ENCODE measurements at regions not wholly inside any gene's neighbourhood (a gene's known extent, or its start where the extent isn't known, plus 50 kb on each side); places are given as distances from the start of the nearest gene placed in this dataset.
A peak's percentile ranks its signal among the peaks of the same experiment; 100 is the strongest.

DNA sequence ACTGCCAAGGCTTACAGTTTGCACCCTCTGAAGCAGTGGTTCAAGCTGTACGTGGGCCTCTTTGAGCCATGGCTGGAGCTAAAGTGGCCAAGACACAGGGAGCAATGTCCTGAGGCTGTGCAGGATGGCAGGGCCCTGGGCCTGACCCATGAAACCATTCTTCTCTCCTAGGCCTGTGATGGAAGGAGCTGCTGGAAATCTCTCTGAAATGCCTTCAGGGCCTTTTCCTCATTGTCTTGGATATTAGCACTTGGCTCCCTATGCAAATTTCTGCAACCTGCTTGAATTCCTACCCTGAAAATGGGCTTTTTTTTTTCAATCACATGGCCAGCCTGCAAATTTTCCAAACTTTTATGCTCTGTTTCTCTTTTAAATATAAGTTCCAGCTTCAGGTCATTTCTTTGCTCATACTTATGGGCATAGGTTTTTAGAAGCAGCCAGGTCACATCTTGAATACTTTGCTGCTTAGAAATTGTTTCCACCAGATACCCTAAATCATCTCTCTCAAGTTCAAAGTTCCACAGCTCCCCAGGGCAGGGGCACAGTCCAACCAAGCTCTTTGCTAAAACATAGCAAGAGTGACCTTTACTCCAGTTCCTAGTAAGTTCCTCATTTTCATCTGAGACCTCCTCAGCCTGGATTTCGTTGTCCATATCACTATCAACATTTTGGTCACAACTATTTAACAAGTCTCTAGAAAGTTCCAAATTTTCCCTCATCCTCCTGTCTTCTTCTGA, 138.3 kb downstream of the OSTF1 start:
- TF ChIP-seq, protein P1, sequence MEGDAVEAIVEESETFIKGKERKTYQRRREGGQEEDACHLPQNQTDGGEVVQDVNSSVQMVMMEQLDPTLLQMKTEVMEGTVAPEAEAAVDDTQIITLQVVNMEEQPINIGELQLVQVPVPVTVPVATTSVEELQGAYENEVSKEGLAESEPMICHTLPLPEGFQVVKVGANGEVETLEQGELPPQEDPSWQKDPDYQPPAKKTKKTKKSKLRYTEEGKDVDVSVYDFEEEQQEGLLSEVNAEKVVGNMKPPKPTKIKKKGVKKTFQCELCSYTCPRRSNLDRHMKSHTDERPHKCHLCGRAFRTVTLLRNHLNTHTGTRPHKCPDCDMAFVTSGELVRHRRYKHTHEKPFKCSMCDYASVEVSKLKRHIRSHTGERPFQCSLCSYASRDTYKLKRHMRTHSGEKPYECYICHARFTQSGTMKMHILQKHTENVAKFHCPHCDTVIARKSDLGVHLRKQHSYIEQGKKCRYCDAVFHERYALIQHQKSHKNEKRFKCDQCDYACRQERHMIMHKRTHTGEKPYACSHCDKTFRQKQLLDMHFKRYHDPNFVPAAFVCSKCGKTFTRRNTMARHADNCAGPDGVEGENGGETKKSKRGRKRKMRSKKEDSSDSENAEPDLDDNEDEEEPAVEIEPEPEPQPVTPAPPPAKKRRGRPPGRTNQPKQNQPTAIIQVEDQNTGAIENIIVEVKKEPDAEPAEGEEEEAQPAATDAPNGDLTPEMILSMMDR (IDR thresholded peaks at IDR 0.05), result no peak
- Histone ChIP-seq H3K4me3 (no peak overlapping the region), H3K27ac (no peak overlapping the region)
- DNase-seq (ENCODE audit: low spot score), result no peak

- Histone ChIP-seq H3K27ac (peak overlapping the region; percentile 59 to 77), H3K4me3 (no peak overlapping the region)
- TF ChIP-seq, protein P1 (IDR thresholded peaks at IDR 0.05), result no peak
- no peak for DNase-seq (ENCODE audit: low spot score)
Measured at GRCh38 chr9:75228893-75229292, 140.6 kb downstream of the OSTF1 start.

GRCh38 chr9:75229605-75230332, 141.5 kb downstream of the OSTF1 start:
- no peak overlapping the region for H3K4me3 ChIP-seq
- H3K27ac ChIP-seq, result peak overlapping the region; percentile 77 to 82
- peak; percentile 79 for DNase-seq (ENCODE audit: low spot score)
- TF ChIP-seq, protein P1 (IDR thresholded peaks at IDR 0.05), result no peak

DNA sequence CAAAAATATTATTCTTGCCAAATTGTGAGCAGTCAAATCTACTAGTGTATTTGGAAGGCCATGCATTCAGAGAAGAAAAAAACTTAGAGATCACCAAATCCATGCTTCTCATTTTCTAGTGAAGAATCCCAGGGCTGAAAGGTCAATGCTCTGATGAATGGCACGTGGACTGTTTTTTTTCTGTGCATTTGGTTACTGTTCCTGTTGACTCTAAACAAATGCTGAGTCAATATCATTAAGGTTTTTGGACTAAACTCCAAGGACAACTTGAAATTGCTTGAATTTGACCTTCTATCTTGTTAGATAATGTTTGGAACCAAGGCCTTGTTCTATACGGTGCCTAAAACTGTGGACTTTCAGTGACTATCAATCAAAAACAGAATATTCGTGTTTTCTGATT, 142.2 kb downstream of the OSTF1 start:
- TF ChIP-seq, protein P1 (IDR thresholded peaks at IDR 0.05), result no peak
- peak overlapping the region; percentile 77 to 82 for H3K27ac ChIP-seq
- no peak overlapping the region for H3K4me3 ChIP-seq
- no peak for DNase-seq (ENCODE audit: low spot score)

DNA sequence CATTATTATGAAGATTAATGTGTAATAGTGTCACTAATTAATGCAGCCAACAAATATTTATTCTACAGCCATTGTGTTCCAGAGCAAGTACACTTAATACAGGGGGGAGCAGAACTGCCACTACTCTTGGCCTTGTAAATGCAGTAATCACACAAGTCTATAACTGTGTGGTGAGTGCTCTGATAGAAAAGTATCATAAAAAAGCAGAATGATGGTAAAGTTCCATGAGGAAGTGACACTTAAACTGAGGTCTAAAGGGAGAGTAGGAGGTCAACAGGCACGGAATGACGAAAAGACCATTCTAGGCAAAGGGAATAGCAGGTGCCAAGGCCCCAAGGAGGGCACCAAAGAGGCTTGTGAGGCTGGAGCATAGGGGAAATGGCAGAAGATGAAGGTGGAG, 142.9 kb downstream of the OSTF1 start:
- TF ChIP-seq, protein P1 (IDR thresholded peaks at IDR 0.05), result no peak
- H3K27ac ChIP-seq, result no peak overlapping the region
- H3K4me3 ChIP-seq, result no peak overlapping the region
- DNase-seq (ENCODE audit: low spot score), result no peak

DNA sequence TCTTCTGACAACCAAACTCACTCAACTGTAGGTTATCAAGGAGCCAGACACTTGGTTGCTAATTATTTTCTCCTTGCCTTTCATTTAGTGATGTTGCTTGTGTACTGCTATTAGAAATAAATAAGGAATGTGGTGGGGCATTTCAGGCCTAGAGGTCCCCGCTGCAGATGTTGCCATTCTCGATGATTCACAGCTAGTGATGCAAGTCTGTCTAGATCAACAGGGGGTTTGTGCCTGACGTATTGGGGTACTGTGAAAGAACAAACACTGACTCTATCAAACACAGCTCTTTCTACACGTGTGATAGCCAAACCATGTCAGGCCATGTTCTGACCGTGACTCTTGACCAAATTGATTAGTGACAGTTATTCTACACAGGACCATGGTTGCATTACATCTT, 144.7 kb downstream of the OSTF1 start:
- Histone ChIP-seq H3K27ac (no peak overlapping the region), H3K4me3 (no peak overlapping the region)
- TF ChIP-seq, protein P1 (IDR thresholded peaks at IDR 0.05), result no peak
- no peak for DNase-seq (ENCODE audit: low spot score)

- DNase-seq (ENCODE audit: low spot score), result no peak
- TF ChIP-seq, protein P1 (IDR thresholded peaks at IDR 0.05), result no peak
- Histone ChIP-seq H3K4me3 (no peak overlapping the region), H3K27ac (no peak overlapping the region)
Measured at GRCh38 chr9:75235632-75236031, 147.3 kb downstream of the OSTF1 start.
